Endodermal cell (in vitro differentiated cells): ENCODE measurements at regions not wholly inside any gene's neighbourhood (a gene's known extent, or its start where the extent isn't known, plus 50 kb on each side); places are given as distances from the start of the nearest gene placed in this dataset.

Experiments
- DNase-seq: peaks from one replicate; pipeline ENCODE4 v3.0.0-alpha.2; 2017
- H3K27ac ChIP-seq: 2 replicates; pipeline ENCODE4 v1.5.1; 2013; ENCODE audit warnings: mild to moderate bottlenecking, low read depth, low read length, moderate library complexity
- H3K27me3 ChIP-seq: 2 replicates; pipeline ENCODE4 v1.6.1; 2013; ENCODE audit warnings: mild to moderate bottlenecking, low read length, moderate library complexity; ENCODE audit not compliant: insufficient read depth, control insufficient read depth, poor library complexity, severe bottlenecking
- H3K36me3 ChIP-seq: 2 replicates; pipeline ENCODE4 v1.7.0; 2013; ENCODE audit warnings: mild to moderate bottlenecking, low read length, moderate library complexity; ENCODE audit not compliant: control insufficient read depth, insufficient read depth
- H3K4me1 ChIP-seq: one replicate; pipeline ENCODE4 v1.7.0; 2013; ENCODE audit warnings: low read length; ENCODE audit not compliant: control insufficient read depth, insufficient read depth
- H3K4me3 ChIP-seq: 2 replicates; pipeline ENCODE4 v1.5.1; 2013; ENCODE audit warnings: mild to moderate bottlenecking, low read length, moderate library complexity
- H3K9ac ChIP-seq: 2 replicates; pipeline ENCODE4 v1.6.1; 2013; ENCODE audit warnings: mild to moderate bottlenecking, low read length, moderate library complexity; ENCODE audit not compliant: poor library complexity, severe bottlenecking; ENCODE audit errors: extremely low read depth
- H3K9me3 ChIP-seq: 2 replicates; pipeline ENCODE4 v1.6.1; 2013; ENCODE audit warnings: mild to moderate bottlenecking, low read length, moderate library complexity; ENCODE audit not compliant: control insufficient read depth
- H3K27ac Mint-ChIP-seq: 2 replicates; pipeline ENCODE4 v1.8.0; 2020; ENCODE audit warnings: mixed read lengths
- H3K27me3 Mint-ChIP-seq: 2 replicates; pipeline ENCODE4 v1.8.0; 2021; ENCODE audit warnings: mild to moderate bottlenecking, mixed read lengths; ENCODE audit not compliant: insufficient read depth
- H3K36me3 Mint-ChIP-seq: 2 replicates; pipeline ENCODE4 v1.8.0; 2020; ENCODE audit warnings: low read depth, mixed read lengths
- H3K4me1 Mint-ChIP-seq: 2 replicates; pipeline ENCODE4 v1.8.0; 2020; ENCODE audit warnings: mixed read lengths
- H3K4me3 Mint-ChIP-seq: 2 replicates; pipeline ENCODE4 v1.8.0; 2020; ENCODE audit warnings: mild to moderate bottlenecking, moderate library complexity, mixed read lengths
- H3K9me3 Mint-ChIP-seq: 2 replicates; pipeline ENCODE4 v1.8.0; 2020; ENCODE audit warnings: mild to moderate bottlenecking, mixed read lengths
- CTCF ChIP-seq: fragments of 200-600 bp; sonication (generic); conservative IDR thresholded peaks from 2 replicates; pipeline ENCODE4 v1.5.0; 2021; ENCODE audit warnings: antibody characterized with exemption, mild to moderate bottlenecking
- WGBS, 2 experiments: methylation state at CpG; one replicate each; pipeline versions ENCODE4 v1.1.5 to v1.1.7; 2013; ENCODE audit warnings: missing lambda C conversion rate in 2 of 2, mixed read lengths in 1 of 2; ENCODE audit not compliant: insufficient coverage in 1 of 2, insufficient read length in 1 of 2; 5-methylcytosine and 5-hydroxymethylcytosine counted together

DNA sequence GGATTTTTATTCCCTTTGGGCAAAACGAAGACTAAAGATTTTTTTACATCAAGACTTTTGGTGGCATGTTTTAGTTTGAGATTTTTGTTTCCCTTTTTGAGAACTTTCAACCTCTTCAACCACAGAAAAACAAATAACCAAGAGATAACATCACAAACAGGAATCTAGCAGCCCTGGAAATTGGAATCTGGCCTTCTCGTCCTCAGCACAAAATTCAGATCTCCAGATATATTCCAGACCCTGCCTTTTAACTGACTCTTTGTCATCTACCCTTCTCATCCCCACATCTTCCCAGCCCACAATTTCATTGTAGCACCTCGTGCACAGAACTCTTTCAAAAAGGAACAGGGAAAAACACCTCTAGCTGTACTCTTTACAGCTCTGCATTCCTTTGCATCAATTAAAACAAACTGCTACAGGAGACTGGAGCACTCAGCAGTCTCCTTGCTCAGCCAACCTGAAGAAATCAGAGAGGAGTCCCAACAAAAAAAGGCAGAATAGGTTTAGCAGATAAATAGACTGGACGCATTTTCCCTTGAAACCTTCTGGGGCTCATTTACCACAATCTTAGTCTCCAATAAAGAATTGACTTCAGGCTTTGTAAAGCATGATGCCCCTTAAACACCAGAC lies 251.0 kb downstream of the TTLL7 start:
- 68 to 86% methylated on average over 3 of the region's 4 CpGs for WGBS, 2 experiments
- TF ChIP-seq CTCF: no peak
- Histone ChIP-seq H3K27me3 (no peaks in the 10 kb centered on the region), H3K36me3 (no peaks in the 10 kb centered on the region), H3K27ac (no peak overlapping the region), H3K9me3 (peaks cover 17% of the 10 kb centered on the region), H3K9ac (no peak overlapping the region), H3K4me1 (peaks cover 4% of the 10 kb centered on the region), H3K4me3 (no peak overlapping the region)
- no peak overlapping the region for H3K27ac Mint-ChIP-seq
- H3K9me3 Mint-ChIP-seq: peaks cover 12% of the 10 kb centered on the region
- H3K4me1 Mint-ChIP-seq: peaks cover 29% of the 10 kb centered on the region
- H3K36me3 Mint-ChIP-seq: no peaks in the 10 kb centered on the region
- no peak for DNase-seq
- H3K4me3 Mint-ChIP-seq: no peak overlapping the region
- no peaks in the 10 kb centered on the region for H3K27me3 Mint-ChIP-seq

DNA sequence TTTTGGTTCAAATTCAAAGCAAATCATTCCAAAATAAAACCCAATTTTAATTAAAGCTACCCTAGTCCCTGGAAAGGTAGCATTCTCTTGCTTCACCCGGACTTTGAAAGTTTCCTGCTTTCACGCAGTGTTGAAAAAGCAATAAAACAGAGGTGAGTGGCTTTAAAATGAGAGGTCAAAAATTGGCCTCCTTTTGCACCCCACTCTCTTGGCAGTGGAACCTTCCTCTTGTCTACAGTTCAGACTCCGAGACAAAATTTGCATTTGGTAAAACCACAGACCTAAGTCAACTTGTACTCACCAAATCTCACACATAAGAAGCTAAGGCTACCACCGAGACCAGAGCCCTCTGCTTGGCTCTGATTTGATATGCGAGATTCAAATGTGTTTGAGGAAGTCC lies 252.7 kb downstream of the TTLL7 start:
- Histone ChIP-seq H3K36me3 (no peaks in the 10 kb centered on the region), H3K4me1 (peaks cover 12% of the 10 kb centered on the region), H3K9me3 (peaks cover 11% of the 10 kb centered on the region), H3K27me3 (no peaks in the 10 kb centered on the region), H3K9ac (no peak overlapping the region), H3K4me3 (no peak overlapping the region), H3K27ac (no peak overlapping the region)
- 90 to 94% methylated on average over 2 to 5 of the region's 5 CpGs for WGBS, 2 experiments
- no peaks in the 10 kb centered on the region for H3K27me3 Mint-ChIP-seq
- H3K9me3 Mint-ChIP-seq: peaks cover 6% of the 10 kb centered on the region
- no peak for DNase-seq
- no peaks in the 10 kb centered on the region for H3K36me3 Mint-ChIP-seq
- peaks cover 44% of the 10 kb centered on the region for H3K4me1 Mint-ChIP-seq
- no peak for TF ChIP-seq CTCF
- no peak overlapping the region for H3K4me3 Mint-ChIP-seq
- no peak overlapping the region for H3K27ac Mint-ChIP-seq

GRCh38 chr1:83742446-83742845 lies 256.5 kb downstream of the TTLL7 start:
- H3K4me3 ChIP-seq: no peak overlapping the region
- no peak overlapping the region for H3K9ac ChIP-seq
- Mint-ChIP-seq H3K4me3 (no peak overlapping the region), H3K27me3 (no peaks in the 10 kb centered on the region), H3K36me3 (no peaks in the 10 kb centered on the region), H3K4me1 (peaks cover 43% of the 10 kb centered on the region), H3K9me3 (no peaks in the 10 kb centered on the region), H3K27ac (no peak overlapping the region)
- no peak for DNase-seq
- WGBS, 2 experiments: 57 to 67% methylated on average over 3 of the region's 3 CpGs
- no peak for TF ChIP-seq CTCF
- peaks cover 17% of the 10 kb centered on the region for H3K4me1 ChIP-seq
- no peaks in the 10 kb centered on the region for H3K27me3 ChIP-seq
- H3K9me3 ChIP-seq: no peaks in the 10 kb centered on the region
- no peak overlapping the region for H3K27ac ChIP-seq
- no peaks in the 10 kb centered on the region for H3K36me3 ChIP-seq
